Duodenal mucosa (tissue), 2 donors: ENCODE measurements at regions not wholly inside any gene's neighbourhood (a gene's known extent, or its start where the extent isn't known, plus 50 kb on each side); places are given as distances from the start of the nearest gene placed in this dataset.
"Not testable (repeated sequence)": the region's sequence is repeated elsewhere in the genome, so short reads cannot be mapped to it uniquely, and the experiment has no call there.

ENCODE experiments used
- H3K27ac ChIP-seq: one replicate; pipeline ENCODE4 v1.7.0; 2013; ENCODE audit warnings: low read depth, low read length
- H3K27me3 ChIP-seq, 2 donors: one replicate each; pipeline ENCODE4 v1.7.0; 2013; ENCODE audit warnings: low read length in 2 of 2, control low read depth in 1 of 2; ENCODE audit not compliant: insufficient read depth in 2 of 2, control insufficient read depth in 1 of 2
- H3K36me3 ChIP-seq, 2 donors: one replicate each; pipeline ENCODE4 v1.7.0; 2013; ENCODE audit warnings: low read length in 2 of 2, control low read depth in 1 of 2; ENCODE audit not compliant: insufficient read depth in 2 of 2, control insufficient read depth in 1 of 2
- H3K4me1 ChIP-seq, 2 donors: one replicate each; pipeline ENCODE4 v1.7.0; 2013; ENCODE audit warnings: low read length in 2 of 2, control low read depth in 1 of 2; ENCODE audit not compliant: insufficient read depth in 2 of 2, control insufficient read depth in 1 of 2
- H3K4me3 ChIP-seq, 2 donors: one replicate each; pipeline ENCODE4 v1.7.0; 2013; ENCODE audit warnings: low read length in 2 of 2, low read depth in 1 of 2
- H3K9ac ChIP-seq, 2 donors: one replicate each; pipeline ENCODE4 v1.7.0; 2013; ENCODE audit warnings: low read length in 2 of 2, low read depth in 1 of 2
- H3K9me3 ChIP-seq, 2 donors: one replicate each; pipeline ENCODE4 v1.7.0; 2013; ENCODE audit warnings: low read length in 2 of 2, control low read depth in 1 of 2; ENCODE audit not compliant: control insufficient read depth in 1 of 2

GRCh38 chr6:150692604-150693003, 92.9 kb downstream of the PLEKHG1 start:
- Histone ChIP-seq H3K36me3 (no peaks in the 10 kb centered on the region), H3K4me3 (no peak overlapping the region), H3K27me3 (no peaks in the 10 kb centered on the region), H3K9ac (no peak overlapping the region), H3K27ac (no peak overlapping the region), H3K9me3 (no peaks in the 10 kb centered on the region), H3K4me1 (peaks cover under 1 to 8% of the 10 kb centered on the region in 2 donors)

GRCh38 chr6:150694889-150695288, 95.2 kb downstream of the PLEKHG1 start:
- H3K9me3 ChIP-seq: no peaks in the 10 kb centered on the region
- no peaks in the 10 kb centered on the region for H3K27me3 ChIP-seq
- no peak overlapping the region for H3K4me3 ChIP-seq
- H3K36me3 ChIP-seq: no peaks in the 10 kb centered on the region
- no peak overlapping the region for H3K27ac ChIP-seq
- peaks cover 0 to 4% of the 10 kb centered on the region in 2 donors for H3K4me1 ChIP-seq
- no peak overlapping the region for H3K9ac ChIP-seq

- Histone ChIP-seq H3K36me3 (no peaks in the 10 kb centered on the region), H3K27me3 (no peaks in the 10 kb centered on the region), H3K27ac (no peak overlapping the region), H3K4me3 (no peak overlapping the region), H3K4me1 (peaks cover 0 to 4% of the 10 kb centered on the region in 2 donors), H3K9me3 (no peaks in the 10 kb centered on the region), H3K9ac (no peak overlapping the region)
Measured at GRCh38 chr6:150695652-150696051, 96.0 kb downstream of the PLEKHG1 start.

- no peaks in the 10 kb centered on the region for H3K9me3 ChIP-seq
Measured at GRCh38 chr6:150696190-150696589, 96.5 kb downstream of the PLEKHG1 start.

GRCh38 chr6:150696918-150697317, 97.2 kb downstream of the PLEKHG1 start:
- H3K27ac ChIP-seq, H3K4me3 ChIP-seq, H3K4me1 ChIP-seq, H3K27me3 ChIP-seq, H3K9ac ChIP-seq, H3K36me3 ChIP-seq, H3K9me3 ChIP-seq: not testable (repeated sequence)

More at GRCh38 chr6:150696190-150696589, 96.5 kb downstream of the PLEKHG1 start:
- Histone ChIP-seq H3K4me3 (no peak overlapping the region), H3K9ac (no peak overlapping the region), H3K27ac (no peak overlapping the region), H3K36me3 (no peaks in the 10 kb centered on the region), H3K27me3 (no peaks in the 10 kb centered on the region), H3K4me1 (peaks cover 0 to 4% of the 10 kb centered on the region in 2 donors)

GRCh38 chr6:150697515-150697914, 97.8 kb downstream of the PLEKHG1 start:
- H3K4me3 ChIP-seq: no peak overlapping the region
- no peaks in the 10 kb centered on the region for H3K36me3 ChIP-seq
- no peaks in the 10 kb centered on the region for H3K27me3 ChIP-seq
- H3K9me3 ChIP-seq: no peaks in the 10 kb centered on the region
- no peak overlapping the region for H3K9ac ChIP-seq
- peaks cover 0 to 4% of the 10 kb centered on the region in 2 donors for H3K4me1 ChIP-seq
- H3K27ac ChIP-seq: no peak overlapping the region

- Histone ChIP-seq H3K27ac (no peak overlapping the region), H3K27me3 (no peaks in the 10 kb centered on the region), H3K9me3 (no peaks in the 10 kb centered on the region), H3K9ac (no peak overlapping the region), H3K36me3 (no peaks in the 10 kb centered on the region), H3K4me1 (peaks cover 0 to 4% of the 10 kb centered on the region in 2 donors), H3K4me3 (no peak overlapping the region)
Measured at GRCh38 chr6:150698391-150698790, 98.7 kb downstream of the PLEKHG1 start.

GRCh38 chr6:150702675-150703074, 103.0 kb downstream of the PLEKHG1 start:
- Histone ChIP-seq H3K9me3 (no peaks in the 10 kb centered on the region), H3K4me1 (no peaks in the 10 kb centered on the region), H3K27me3 (no peaks in the 10 kb centered on the region), H3K9ac (no peak overlapping the region), H3K27ac (no peak overlapping the region), H3K36me3 (no peaks in the 10 kb centered on the region), H3K4me3 (no peak overlapping the region)

- no peak overlapping the region for H3K9ac ChIP-seq
- H3K9me3 ChIP-seq: no peaks in the 10 kb centered on the region
- H3K27me3 ChIP-seq: no peaks in the 10 kb centered on the region
- no peaks in the 10 kb centered on the region for H3K36me3 ChIP-seq
- no peak overlapping the region for H3K27ac ChIP-seq
- no peaks in the 10 kb centered on the region for H3K4me1 ChIP-seq
- H3K4me3 ChIP-seq: no peak overlapping the region
Measured at GRCh38 chr6:150704447-150705192, 104.9 kb downstream of the PLEKHG1 start.

- Histone ChIP-seq H3K36me3 (no peaks in the 10 kb centered on the region), H3K27ac (no peak overlapping the region), H3K27me3 (no peaks in the 10 kb centered on the region), H3K4me3 (no peak overlapping the region), H3K9me3 (no peaks in the 10 kb centered on the region), H3K9ac (no peak overlapping the region), H3K4me1 (peaks cover 0 to 4% of the 10 kb centered on the region in 2 donors)
Measured at GRCh38 chr6:150705392-150705791, 105.7 kb downstream of the PLEKHG1 start.
